ENCODE measurements at regions not wholly inside any gene's neighbourhood (a gene's known extent, or its start where the extent isn't known, plus 50 kb on each side); places are given as distances from the start of the nearest gene placed in this dataset.

GRCh38 chr4:161010227-161010626 is 1153.6 kb downstream of the FSTL5 start:
- TF ChIP-seq CTCF (conservative IDR thresholded peaks at IDR 0.05; ENCODE audit: low read depth, low read length) (no peak), EZH2 (IDR thresholded peaks at IDR 0.05; ENCODE audit: borderline replicate concordance, low read depth, low read length, poor library complexity, severe bottlenecking) (no peak)

Data from A673 (cell line).